Prostate gland (tissue), 2 donors: ENCODE measurements at regions not wholly inside any gene's neighbourhood (a gene's known extent, or its start where the extent isn't known, plus 50 kb on each side); places are given as distances from the start of the nearest gene placed in this dataset.
A peak's percentile ranks its signal among the peaks of the same experiment; 100 is the strongest.

ENCODE experiments used
- DNase-seq: peaks from one replicate; pipeline ENCODE4 v3.0.0-alpha.2; 2019; ENCODE audit warnings: low spot score
- H3K27ac ChIP-seq, 2 donors: fragments of 200-600 bp; sonication (generic); 2 replicates each; pipeline ENCODE4 v1.5.1; 2017 to 2019
- H3K27me3 ChIP-seq: fragments of 200-600 bp; sonication (generic); replicated peaks from 2 replicates; pipeline ENCODE4 v1.5.1; 2019; ENCODE audit not compliant: insufficient read depth
- H3K36me3 ChIP-seq, 2 donors: fragments of 200-600 bp; sonication (generic); 1 replicate in 1 of 2; 2 replicates in 1 of 2; pipeline versions ENCODE4 v1.5.1 to v1.8.1; 2017 to 2019
- H3K4me1 ChIP-seq: fragments of 200-600 bp; sonication (generic); replicated peaks from 2 replicates; pipeline ENCODE4 v1.5.1; 2019
- H3K4me3 ChIP-seq, 2 donors: fragments of 200-600 bp; sonication (generic); 2 replicates each; pipeline ENCODE4 v1.5.1; 2017 to 2019
- H3K9me3 ChIP-seq: fragments of 200-600 bp; sonication (generic); 2 replicates; pipeline ENCODE4 v1.5.1; 2017
- CTCF ChIP-seq, 4 experiments: fragments of 200-600 bp in 2 of 4; fragments of 450-650 bp in 2 of 4; sonication (generic) in 2 of 4; IDR thresholded peaks; 1 replicate in 3 of 4; 2 replicates in 1 of 4; pipeline ENCODE4 v1.5.1; 2016 to 2019; ENCODE audit warnings: antibody characterized with exemption in 4 of 4, mild to moderate bottlenecking in 2 of 4, moderate library complexity in 2 of 4
- POLR2A ChIP-seq: fragments of 450-650 bp; IDR thresholded peaks from one replicate; pipeline ENCODE4 v1.6.1; 2016; ENCODE audit warnings: antibody characterized with exemption, mild to moderate bottlenecking
- POLR2AphosphoS5 ChIP-seq: sonication (generic); formaldehyde crosslinking; IDR thresholded peaks from one replicate; pipeline ENCODE4 v1.6.1; 2017; ENCODE audit warnings: antibody characterized with exemption
- WGBS: methylation state at CpG from one replicate; pipeline ENCODE4 v1.1.5; 2018; 5-methylcytosine and 5-hydroxymethylcytosine counted together
- intact Hi-C: fragments of 100-400 bp; cut with DNase I; formaldehyde crosslinking; loops from one replicate; pipeline ENCODE4 v1.14.2; 2022

DNA sequence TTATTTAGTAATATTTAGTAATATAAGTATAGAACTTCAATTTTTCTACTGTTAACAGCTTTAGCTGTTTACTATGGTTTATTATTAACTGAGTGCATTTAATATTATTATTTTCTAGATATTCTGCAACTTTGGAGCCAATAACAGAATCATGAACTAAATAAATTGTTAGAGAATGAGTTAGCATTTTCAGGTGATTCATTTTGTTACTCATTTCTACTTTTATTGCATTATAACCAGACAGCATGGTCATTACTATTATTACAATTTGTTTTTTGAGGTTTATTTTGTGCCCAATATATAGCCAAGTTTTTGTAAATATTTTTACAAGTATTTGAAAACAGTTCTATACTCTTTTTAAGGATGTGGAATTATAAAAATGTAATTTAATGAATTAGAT, 279.6 kb downstream of the SQOR start:
- Histone ChIP-seq H3K4me3 (no peak overlapping the region), H3K9me3 (no peaks in the 10 kb centered on the region), H3K4me1 (no peaks in the 10 kb centered on the region), H3K27me3 (no peaks in the 10 kb centered on the region), H3K36me3 (no peaks in the 10 kb centered on the region), H3K27ac (no peak overlapping the region)
- TF ChIP-seq POLR2A (no peak), CTCF (IDR thresholded peaks at IDR 0.05) (no peak), POLR2AphosphoS5 (no peak)
- intact Hi-C loops, result no loop called here
- DNase-seq, result no peak

- Histone ChIP-seq H3K9me3 (no peaks in the 10 kb centered on the region), H3K27ac (no peak overlapping the region), H3K4me3 (no peak overlapping the region), H3K27me3 (no peaks in the 10 kb centered on the region), H3K4me1 (no peaks in the 10 kb centered on the region), H3K36me3 (no peaks in the 10 kb centered on the region)
- TF ChIP-seq CTCF (IDR thresholded peaks at IDR 0.05) (no peak), POLR2AphosphoS5 (no peak), POLR2A (no peak)
- DNase-seq, result no peak
- intact Hi-C loops, result no loop called here
- 90% methylated on average over 2 of the region's 2 CpGs for WGBS
Measured at GRCh38 chr15:45918839-45919238, 284.0 kb downstream of the SQOR start.

DNA sequence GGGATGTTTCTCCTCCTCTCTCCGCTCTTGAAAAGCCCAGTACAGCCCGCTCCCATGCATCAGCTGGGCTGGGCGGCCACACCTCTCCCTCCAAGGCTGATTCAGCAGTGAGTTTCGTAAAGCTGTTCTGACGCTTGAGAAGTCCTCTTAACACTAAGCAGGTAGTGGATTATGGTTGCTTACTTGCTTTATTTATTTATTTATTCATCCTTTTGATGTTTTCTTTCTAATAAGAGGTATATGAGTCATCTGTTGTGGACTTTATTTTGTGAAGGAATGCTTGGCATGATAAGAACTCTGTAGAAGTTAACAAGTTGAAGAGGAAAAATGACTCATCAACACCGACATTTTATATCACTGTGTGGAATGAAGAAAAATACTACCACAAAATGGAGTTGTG, 285.0 kb downstream of the SQOR start:
- Histone ChIP-seq H3K9me3 (no peaks in the 10 kb centered on the region), H3K27ac (no peak overlapping the region), H3K27me3 (no peaks in the 10 kb centered on the region), H3K36me3 (no peaks in the 10 kb centered on the region), H3K4me3 (no peak overlapping the region), H3K4me1 (no peaks in the 10 kb centered on the region)
- TF ChIP-seq POLR2AphosphoS5, result no peak
- no peak for TF ChIP-seq CTCF (IDR thresholded peaks at IDR 0.05)
- TF ChIP-seq POLR2A, result no peak
- intact Hi-C loops, result no loop called here
- WGBS, result 82% methylated on average over 6 of the region's 6 CpGs
- DNase-seq, result no peak

GRCh38 chr15:45921376-45921775, 286.5 kb downstream of the SQOR start:
- no peaks in the 10 kb centered on the region for H3K4me1 ChIP-seq
- peak overlapping the region; percentile 45 to 56 for H3K27ac ChIP-seq
- TF ChIP-seq POLR2AphosphoS5 (peak; percentile 89), POLR2A (no peak)
- H3K27me3 ChIP-seq, result no peaks in the 10 kb centered on the region
- H3K36me3 ChIP-seq, result no peaks in the 10 kb centered on the region
- no peaks in the 10 kb centered on the region for H3K9me3 ChIP-seq
- H3K4me3 ChIP-seq, result no peak overlapping the region
- intact Hi-C loops, result no loop called here
- peak; percentile 83 for DNase-seq
- WGBS, result 13% methylated on average over 4 of the region's 4 CpGs

DNA sequence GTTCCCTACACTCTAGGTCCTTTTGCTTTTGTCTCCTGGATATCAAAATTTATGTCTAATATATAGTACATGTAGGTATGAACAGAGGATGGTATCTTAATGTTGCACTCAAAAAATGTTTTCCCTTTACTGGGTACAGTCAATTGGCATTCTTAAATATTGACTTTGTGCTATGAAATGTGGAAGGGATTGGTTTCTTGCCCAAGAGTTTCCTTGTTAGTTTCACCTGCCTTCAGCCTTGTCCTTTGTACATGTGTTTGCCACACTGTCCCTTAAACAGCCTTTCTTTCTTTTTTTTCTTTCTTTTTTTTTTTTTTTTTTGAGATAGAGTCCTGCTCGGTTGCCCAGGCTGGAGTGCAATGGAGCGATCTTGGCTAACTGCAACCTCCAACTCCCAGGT, 287.1 kb downstream of the SQOR start:
- H3K27me3 ChIP-seq, result no peaks in the 10 kb centered on the region

More for the DNA sequence above, 287.1 kb downstream of the SQOR start:
- DNase-seq, result peak; percentile 33
- H3K27ac ChIP-seq, result peak overlapping the region; percentile 45 to 56
- no peaks in the 10 kb centered on the region for H3K36me3 ChIP-seq
- TF ChIP-seq POLR2AphosphoS5, result no peak
- no peak for TF ChIP-seq CTCF (IDR thresholded peaks at IDR 0.05)
- TF ChIP-seq POLR2A, result no peak
- no peaks in the 10 kb centered on the region for H3K4me1 ChIP-seq
- WGBS, result 52% methylated on average over 2 of the region's 2 CpGs
- intact Hi-C loops, result no loop called here
- H3K9me3 ChIP-seq, result no peaks in the 10 kb centered on the region
- H3K4me3 ChIP-seq, result no peak overlapping the region
